ENCODE measurements at regions not wholly inside any gene's neighbourhood (a gene's known extent, or its start where the extent isn't known, plus 50 kb on each side); places are given as distances from the start of the nearest gene placed in this dataset.

DNA sequence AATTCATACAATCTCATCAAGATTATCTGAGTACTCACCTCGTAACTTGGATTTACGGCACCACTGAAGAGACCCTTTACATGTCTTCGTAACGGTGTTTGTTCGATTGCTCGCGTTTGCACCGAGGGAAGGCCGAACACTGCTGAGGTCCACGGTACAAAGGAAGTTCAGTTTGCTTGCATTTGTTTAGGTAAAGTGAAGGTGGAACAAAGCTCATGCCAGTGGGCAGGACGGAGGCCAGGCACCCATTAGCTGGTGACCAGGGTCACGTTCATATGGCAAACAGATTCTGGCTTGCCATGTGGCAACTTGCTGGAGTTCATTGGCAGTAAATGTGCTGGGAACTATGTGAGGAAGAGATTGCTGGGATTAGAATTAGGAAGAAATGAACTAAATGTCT lies 164.8 kb downstream of the MACROH2A1 start:
- no peak for DNase-seq

DNA sequence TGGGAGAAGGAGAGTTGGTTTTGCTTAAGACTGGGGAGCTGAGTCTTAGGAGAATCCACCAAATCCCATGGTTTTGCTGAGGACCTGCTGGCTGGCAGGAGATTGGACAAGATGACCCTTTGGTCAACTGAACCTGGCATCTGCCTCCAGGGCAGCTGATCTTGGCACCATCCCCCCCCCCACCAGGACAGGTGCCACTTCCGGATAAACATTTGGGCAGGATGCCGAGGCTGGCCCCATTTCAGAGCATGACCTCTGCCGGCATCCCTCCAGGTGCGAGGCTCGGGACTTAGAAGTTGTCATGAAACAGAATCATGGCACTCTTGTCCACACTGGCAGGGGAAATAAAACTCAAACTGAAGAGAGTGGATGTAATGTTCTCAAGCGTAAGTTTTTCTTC lies 165.6 kb downstream of the MACROH2A1 start:
- DNase-seq = no peak

DNA sequence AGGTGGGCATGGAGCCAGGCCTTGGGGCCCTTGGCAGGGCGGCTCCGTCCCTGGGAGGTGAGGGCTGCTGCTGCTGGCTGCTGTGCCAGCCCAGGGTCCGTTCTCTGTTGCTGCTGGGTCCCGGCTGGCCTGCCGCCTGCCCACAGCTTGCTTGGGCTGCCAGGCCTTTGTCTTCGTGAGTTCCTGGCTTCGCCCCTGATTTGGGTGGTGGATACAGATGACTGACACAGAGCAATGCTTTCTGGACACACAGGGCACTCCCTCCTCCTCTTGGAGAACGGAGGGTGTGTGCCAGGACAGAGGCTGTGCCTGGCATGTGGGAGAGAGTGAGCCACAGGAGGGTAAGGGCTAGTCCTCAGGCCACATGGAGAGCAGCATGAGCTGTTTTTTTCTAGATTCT lies 166.1 kb downstream of the MACROH2A1 start:
- no peak for DNase-seq

DNA sequence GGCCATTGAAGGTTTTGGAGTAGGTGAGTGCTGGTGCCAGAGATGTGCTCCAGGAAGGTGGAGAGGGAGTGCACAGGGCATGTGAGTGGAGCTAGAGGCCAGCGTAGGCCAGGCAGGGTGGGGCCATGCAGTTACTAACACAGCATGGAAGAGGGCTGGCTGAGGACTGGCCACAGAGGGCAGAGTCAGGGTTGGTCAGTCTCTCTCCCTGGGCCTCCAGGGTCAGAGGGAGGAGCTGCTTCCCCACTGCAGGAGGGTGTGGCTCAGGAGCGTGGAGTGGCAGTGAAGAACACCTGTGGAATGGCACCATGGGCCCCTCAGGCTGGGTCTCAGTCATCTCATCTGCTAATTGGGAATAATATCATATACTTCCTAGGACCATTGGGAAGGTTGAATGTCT lies 167.7 kb downstream of the MACROH2A1 start:
- no peak for DNase-seq

DNA sequence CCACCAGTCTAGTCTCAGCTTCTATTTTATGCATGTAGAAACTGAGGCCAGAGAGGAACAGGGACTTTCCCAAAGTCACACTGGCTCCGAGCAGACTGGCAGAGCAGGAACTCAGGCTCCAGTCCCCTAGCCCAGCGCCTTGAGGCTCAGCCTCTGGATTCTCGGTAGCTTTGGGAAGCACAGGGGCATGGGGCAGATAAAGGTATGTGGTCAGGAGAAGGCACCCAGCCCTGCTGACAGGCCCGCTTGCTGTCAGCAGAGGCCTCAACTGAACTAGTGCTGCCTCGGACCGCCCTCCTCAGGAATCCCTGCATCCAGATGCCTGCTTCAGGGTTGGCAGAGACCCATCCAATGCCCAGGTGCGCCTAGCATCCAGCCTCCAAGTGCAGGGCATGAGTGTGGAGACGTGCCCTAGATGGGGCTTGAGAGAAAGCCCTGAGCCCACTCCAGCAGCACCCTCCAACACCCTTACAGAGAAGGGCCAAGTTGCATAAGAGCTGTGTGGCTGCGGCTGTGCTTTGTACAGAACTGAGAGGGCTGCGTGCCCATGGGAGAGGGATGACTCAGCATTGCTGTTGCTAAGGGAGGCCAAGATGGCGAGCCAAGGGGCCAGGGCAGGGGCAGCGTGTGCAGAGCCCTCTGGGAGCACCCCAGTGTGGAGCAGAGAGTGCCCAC lies 168.6 kb downstream of the MACROH2A1 start:
- DNase-seq = no peak

DNA sequence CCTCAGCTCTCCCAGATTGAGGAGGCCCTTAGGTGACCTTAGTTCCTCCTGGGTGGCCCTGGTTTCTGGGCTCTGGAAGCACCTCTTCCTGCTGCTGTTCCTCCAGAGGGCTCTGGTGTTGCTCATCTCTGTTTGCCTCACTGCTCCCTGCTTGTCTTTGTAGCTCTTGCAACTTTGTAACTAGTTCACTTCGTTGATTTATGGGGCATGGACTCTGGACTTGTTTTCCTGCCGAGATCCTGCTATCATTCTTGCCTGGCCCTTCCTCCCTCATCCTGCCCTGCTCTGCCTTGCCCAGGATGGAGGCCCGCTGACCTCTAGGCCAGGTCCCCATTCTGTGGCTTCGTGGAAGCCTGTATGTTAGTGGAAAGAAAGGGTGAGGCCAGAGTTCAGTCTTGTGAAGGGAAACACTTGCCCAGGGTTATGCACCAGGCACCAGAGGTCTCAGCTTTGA lies 169.3 kb downstream of the MACROH2A1 start:
- no peak for DNase-seq

DNA sequence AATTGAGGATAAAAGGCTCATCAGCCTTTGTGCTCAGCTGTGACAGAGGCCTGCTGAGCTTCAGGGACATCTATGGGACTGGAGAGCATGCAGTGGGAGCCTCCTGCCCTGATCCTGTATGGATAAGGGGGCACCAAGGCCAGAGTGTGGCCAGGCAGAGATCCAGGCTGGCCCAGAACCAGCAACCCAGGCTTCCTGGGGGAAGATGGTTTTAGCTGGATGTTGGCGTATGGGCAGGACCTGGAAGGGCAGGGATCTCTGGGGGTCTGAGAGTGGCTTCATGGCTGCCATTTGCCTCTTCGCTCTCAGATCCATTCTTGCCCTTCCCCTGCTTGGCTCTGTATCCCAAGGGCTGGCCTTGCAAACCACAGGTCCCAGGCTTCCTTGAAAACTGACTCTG lies 169.9 kb downstream of the MACROH2A1 start:
- DNase-seq = no peak

DNA sequence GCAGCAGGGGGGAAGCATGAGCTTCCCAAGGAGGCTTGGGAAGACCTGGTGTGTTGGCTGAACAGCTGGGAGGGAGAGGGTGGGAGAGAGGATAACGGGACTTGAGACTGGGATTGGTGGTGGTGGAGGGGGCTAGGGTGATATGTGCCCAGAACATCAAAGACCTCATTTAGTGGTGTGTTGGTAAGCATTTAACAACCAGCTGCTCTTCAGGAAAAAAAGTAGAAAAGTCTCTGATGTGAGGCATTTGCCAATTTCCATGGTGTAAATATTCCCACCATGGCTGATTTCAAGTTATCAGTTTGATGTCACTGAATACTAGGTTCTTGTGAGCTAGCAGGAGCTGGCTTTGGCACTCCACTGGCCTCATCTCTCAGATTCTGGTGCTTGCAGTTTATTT lies 170.8 kb downstream of the MACROH2A1 start:
- DNase-seq = no peak

DNA sequence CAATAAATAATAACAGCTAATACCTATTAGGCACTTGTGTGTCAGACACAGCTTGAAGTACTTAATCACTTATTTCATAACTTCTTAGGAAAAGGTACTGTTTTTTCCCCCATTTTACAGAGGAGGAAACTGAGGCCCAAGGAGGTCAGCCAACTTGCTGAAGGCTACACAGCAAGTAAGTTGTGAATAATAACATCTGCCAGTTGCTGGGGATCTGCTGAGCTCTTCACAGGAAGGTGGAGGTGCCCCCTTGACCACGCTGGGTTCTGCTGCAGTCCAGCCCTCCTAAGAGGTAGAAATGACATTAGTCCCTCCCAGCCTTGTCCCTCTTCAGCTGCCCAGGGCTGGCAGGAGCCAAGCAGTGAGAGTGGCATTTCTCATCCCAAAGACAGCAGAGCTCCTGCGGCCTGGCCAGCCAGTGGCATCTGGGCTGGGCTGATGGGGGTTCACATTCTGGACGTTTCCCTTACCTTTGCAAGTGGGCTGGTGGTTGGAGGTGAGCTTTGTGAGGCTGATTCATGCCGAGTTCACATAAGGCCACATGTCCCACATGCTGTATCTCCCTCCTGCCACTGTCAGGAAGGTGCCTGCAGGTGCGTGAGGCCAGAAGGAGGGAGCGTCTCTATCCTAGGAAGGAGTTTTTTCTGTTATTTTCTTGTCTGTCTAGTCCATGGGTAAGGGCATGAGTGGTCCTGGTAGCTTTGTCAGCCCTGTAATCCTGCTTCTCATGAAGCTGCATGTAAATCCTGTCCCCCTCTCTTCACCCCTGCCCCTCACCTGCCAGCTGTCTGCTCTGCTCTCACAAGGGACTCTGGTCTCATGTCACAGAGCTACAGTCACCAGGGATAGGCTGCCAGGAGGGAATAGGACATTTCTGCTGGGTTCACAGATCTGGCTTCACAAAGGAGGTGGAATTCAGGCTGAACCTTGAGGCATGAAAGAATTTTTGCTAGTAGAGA lies 171.7 kb downstream of the MACROH2A1 start:
- DNase-seq = no peak

DNA sequence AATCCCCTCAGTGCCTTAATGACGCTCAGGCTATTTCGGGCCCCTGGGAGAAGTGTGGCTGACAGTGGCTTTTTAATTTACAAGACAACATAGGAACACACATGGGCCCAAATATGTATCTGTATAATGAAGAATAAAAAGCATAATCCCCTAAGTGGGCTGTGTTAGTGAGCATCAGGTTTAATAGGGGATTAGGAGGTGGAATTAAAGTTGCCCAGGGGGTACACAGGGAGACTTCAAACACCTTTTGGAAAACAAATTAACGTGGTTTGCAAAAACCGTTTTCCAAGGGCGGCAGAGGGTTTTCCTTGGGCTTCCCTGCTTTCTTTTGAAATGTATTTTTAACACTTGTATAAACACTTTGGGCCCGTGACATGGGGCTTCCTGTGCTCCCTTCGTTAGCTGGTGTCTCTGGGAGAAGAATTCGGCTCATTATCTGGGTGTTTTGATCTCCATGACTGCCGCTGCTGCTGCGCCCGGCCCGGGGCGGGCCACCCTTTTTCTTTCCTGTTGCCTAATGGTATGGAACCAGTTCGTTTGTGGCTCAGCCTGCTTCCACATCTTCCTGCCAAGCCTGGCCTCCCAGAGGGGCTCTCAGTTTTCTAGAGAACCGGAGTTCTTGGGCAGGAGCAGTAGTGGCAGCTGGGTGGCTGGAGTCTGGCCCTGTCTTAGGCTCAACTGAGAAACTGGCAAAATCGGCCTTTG lies 173.0 kb downstream of the MACROH2A1 start:
- DNase-seq = no peak

DNA sequence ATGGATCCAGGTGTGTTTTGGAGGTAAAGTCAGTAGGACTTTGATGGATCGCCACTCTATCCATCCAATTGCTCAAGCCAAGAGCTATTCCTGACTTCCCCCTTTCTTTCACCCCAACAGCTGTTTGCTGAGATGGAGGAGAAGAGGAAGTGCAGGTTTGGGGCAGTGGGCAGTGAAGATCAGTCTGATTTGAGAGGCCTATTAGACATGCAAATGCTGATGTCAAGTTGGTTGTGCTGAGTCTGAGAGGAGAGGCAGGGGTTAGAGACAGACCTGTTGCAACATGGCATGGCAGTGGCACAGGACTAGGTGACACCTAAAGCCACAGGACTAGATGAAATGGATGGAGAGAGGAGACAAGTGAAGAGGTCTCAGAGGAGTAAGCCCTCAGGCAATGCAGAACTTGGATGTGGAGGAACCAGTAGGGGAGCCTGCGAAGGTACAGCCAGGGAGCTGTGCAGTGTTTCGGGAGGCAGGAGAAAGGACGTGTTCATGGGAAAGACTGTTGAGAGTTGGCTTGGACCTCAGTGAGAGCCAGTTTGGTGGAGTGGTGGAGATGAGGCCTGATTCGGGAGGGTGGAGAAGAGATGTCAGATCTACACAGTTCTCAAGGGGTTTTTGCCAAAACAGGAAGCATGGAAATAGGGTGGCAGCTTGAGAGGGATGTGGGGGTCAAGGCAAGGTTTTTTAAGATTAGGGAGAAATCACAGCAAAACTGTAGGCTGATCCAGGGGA lies 175.0 kb downstream of the MACROH2A1 start:
- DNase-seq = no peak

DNA sequence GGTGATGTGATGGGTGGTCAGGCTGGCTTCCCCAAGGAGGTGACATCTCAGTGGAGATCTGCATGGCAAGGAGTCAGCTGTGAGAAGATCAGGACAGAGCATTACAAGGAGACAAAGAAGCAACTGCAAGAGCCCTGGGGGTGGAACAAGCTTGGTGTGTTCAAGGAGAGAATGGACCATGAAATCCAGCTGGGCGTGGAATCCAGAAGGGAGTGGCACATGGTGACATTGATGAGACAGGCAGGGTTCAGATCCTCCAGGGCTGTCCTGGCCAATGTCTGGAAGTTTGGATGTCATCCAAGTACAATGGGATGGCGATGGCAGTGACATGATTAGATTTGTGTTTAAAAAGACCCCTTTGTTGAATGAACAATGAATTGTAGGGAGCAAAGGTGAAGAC lies 175.6 kb downstream of the MACROH2A1 start:
- DNase-seq = no peak

DNA sequence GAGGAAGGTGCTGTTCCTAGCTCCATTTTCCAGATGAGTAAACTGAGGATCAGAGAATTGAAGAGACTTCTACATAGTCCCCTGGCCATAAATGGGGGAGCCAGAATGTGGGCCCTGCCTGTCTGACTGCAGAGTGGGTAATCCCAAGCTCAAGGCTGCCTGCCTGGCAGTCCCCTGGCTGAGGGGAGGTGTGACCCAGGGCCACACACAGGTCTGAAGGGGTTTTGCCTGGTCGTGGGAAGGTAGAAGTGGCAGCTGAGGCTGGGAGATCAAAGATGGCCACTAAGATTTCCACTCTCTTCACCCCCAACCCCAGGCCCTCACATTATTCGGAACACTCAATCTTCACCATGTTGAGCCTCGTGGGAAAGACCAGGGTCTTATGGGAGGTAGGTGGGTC lies 176.3 kb downstream of the MACROH2A1 start:
- DNase-seq = no peak

DNA sequence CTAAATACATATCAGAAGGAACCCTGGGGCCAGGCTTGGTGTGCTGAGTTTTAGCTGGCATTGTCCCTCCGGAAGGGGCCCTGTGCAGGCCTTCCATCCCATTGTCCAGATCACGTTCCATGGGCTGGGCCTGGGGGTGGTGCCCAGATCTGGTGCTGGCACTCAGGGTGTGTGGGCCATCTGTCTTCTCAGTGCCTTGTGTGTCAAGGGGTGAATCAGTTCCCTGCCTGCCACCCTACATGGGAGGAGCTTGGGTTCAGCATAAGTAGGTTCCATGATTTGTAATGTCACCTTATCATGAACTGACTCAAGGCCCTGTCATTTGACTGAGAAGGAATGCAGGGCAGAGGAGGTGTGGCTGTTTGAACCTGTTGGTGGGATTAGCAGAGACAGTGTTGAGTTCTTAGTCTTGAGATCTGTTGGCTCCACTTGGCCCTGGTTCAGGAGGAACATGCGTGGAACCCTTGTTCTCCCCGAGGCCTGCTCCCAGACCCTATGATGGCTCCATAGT lies 176.8 kb downstream of the MACROH2A1 start:
- no peak for DNase-seq

DNA sequence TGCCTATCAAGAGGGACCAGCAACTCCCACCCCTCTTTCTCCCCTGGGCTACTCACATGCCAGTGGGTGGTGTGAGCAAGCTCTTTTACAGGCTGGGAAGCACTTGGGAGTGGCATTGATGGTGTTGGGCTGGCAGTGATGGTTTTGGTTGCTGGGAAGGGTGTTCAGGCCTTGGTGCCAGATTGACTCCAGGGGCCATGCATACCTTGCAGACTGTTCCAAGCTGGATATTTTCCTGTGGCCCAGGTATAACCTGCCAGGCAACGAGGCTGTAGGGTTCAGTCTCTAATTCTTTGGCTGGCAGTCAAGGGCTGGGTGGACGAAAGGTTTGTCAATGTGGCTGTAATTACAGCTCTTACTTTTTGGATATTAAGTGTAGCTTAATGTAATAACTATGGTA lies 177.3 kb downstream of the MACROH2A1 start:
- DNase-seq = no peak

DNA sequence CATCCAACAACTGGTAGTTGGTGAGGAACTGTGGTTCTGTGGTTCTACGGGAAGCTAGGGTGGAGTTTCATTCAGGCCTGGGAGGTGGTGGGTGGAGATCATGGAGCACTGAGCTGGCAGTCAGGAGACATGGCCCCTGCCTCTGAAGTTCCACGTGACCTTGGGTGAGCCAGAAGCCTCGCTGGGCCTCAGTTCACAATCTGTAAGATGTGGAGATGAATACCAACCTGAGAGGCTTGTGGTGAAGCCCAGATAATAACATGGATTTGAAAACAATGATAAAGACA lies 177.9 kb downstream of the MACROH2A1 start:
- DNase-seq = no peak

DNA sequence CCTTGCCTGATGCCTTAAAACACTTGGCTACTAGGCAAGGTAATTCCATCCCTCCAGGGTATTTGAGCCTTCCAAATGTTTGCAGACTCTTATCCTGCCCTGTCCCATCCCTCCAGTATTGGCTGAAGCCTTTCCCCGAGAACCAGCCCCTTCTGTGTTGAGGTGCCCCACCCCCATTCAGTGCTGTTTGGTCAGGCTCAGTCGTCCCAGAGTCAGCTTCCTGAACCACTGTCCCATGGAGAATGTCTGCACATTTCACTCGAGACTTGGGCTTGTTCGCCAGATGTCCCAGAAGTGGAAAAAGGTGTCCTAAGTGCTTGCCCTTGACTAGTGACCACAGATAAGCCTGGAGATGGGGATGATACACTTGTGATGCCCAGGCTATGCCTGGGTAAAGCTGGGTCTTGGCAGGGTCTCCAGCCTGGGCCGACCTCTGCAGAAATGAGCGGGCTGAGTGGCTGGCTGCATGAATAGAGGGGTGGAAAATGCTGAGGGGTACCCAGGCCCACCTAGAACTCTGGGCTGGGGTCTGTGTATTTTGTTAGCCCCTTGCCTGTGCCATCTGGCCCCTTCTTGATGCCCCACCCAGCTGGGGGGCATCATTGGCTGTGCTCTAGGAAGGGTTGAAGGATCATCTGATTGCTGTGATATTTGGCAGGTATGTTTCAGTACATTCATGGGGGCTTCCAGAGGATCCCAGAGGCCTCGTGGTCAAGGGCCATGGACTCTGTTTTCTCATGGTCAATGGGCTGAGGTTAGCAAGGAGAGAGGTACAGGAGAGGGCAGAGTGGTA lies 178.4 kb downstream of the MACROH2A1 start:
- DNase-seq = no peak

DNA sequence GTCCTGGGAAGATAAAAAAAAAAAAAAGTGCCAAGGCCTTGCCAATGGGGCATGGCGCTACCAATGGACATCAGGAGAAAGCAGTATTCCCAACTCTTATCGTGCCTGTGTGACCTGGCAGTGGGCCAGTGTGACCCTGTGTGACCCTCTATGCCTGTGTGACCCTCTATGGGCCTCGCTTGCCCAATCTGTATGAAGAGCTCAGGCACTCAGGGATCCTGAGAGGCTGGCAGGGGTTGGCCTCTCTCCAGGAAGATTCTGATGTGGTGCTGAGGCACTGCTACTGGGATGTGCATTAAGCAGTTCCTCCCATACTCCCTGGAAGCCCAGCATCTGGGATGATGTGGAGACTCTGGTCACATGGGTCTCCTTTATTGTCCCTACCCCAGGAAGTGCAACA lies 179.2 kb downstream of the MACROH2A1 start:
- no peak for DNase-seq

DNA sequence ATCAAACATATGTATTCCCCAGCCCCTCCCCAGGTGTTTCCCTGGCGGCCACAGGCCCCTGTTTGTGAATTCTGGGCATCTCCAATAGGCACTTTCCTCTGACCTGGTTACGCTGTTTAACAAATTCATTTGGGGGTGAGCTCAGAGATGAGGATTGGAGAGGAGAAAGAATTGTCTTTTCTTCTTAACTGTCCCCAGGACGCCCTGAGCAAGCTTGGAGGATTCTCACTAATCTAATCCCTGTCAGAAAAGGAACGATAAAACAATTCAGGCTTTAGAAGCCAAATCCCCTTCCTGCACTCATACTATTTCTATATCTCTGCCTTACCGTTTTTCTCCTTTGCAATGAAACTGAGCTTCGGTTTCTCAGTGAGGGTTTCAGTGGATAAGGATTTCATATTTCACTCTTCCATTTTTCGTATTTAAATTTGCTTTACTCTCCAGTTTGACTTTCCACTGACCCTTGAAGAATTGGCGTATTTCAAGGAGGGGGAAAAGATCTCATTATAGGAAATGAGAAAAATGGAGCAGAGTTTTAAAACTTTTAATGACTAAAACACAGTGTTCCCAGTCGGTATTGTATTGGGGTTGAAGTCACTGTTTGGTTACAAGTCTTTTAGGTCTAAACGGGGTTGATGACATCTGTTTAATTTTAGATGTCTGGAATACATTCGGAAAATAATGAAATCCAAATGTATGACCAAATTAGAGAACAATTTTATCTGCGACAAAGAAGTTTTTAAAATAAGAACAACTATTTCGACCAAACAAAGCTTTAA lies 180.1 kb downstream of the MACROH2A1 start:
- DNase-seq = no peak

DNA sequence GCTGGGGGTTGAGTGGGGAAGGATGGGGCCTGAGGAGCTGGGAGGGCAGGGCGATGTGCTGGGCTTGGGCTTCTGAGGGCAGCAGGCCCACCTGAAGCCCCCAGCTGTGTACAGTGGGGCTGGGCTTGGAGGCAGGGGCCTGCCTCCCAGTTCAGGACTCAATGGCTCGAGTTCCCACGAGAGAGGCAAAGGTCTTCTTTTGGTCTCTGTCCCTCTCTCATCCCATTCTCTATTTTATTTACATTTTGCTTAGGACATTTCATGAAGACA lies 180.6 kb downstream of the MACROH2A1 start:
- DNase-seq = no peak

DNA sequence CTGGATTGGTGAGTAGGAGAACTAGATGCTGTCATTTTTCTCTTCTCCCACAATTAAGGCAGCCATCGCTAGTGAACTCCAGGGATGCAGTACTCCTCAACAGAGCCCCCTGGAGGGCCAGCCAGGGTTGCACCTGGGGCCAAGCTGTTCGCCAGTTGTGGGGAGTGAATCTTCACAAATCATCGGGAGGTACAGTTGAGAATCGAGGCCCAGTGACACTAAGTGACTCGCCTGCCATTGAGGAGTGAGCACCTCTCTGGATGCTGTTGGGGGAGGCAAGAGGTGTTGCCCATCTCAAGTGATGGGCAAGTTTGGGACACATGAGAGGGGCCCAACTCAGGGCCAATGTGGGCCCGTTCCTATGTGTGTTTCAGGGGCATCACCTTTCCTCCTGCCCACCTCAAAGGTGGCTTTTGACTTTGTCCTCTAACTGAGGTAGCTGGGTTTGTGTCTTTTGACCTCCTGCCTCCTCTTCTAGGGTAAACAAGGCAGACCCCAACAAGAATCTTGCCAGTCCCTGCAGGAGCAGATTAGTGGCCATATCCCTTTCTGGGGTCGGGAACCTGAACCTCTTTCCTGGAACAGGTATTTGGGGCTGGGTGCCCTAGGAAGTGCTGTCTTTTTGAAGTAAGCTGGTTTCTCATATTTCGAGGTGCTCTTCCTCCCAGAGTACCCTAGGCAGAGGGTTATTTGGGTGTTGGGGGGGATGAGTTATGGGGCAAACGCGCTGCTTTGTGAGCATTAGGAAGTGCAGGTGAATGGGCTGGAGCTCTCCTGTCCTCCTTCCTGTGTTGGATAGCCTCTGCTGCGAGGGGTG lies 181.2 kb downstream of the MACROH2A1 start:
- DNase-seq = no peak

All from COR-L47 (cell line).